ENCODE measurements at regions not wholly inside any gene's neighbourhood (a gene's known extent, or its start where the extent isn't known, plus 50 kb on each side); places are given as distances from the start of the nearest gene placed in this dataset.
"Not testable (repeated sequence)": the region's sequence is repeated elsewhere in the genome, so short reads cannot be mapped to it uniquely, and the experiment has no call there.

DNA sequence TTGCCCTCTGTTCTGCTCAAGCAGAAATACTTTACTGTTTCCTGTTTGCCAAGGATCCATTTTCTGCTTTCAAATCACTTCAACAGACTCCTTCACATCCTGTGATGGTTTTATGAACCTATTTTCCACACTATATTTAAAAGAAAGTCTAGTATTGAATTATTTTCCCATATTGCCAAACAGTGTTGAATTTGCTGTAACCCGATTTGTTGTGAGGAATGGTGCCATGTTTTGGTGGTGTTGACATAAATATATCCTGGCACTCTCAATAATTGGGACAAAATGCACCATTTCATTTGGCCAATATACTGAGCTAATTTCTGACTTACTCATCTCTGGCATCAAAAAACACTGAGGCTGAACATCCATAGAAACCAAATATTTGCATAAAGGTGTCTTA, 615.4 kb upstream of the SEMA3D start:
- H3K4me3 ChIP-seq (ENCODE audit: low read depth, low read length), result no peak overlapping the region
- TF ChIP-seq CTCF (IDR thresholded peaks at IDR 0.05; ENCODE audit: low read depth, low read length), result no peak
- TF ChIP-seq POLR2A (IDR thresholded peaks at IDR 0.05; ENCODE audit: extremely low read depth, insufficient read length), result no peak
- TF ChIP-seq, protein P1, sequence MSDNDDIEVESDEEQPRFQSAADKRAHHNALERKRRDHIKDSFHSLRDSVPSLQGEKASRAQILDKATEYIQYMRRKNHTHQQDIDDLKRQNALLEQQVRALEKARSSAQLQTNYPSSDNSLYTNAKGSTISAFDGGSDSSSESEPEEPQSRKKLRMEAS (IDR thresholded peaks at IDR 0.05; ENCODE audit: low read depth, low read length), result no peak
- DNase-seq (ENCODE audit: low read depth), result no peak

- TF ChIP-seq POLR2A (IDR thresholded peaks at IDR 0.05; ENCODE audit: extremely low read depth, insufficient read length), result no peak
- no peak for TF ChIP-seq CTCF (IDR thresholded peaks at IDR 0.05; ENCODE audit: low read depth, low read length)
- TF ChIP-seq, protein P1 (IDR thresholded peaks at IDR 0.05; ENCODE audit: low read depth, low read length), result no peak
- TF ChIP-seq MYC (IDR thresholded peaks at IDR 0.05; ENCODE audit: low read depth, low read length), result no peak
- no peak for DNase-seq (ENCODE audit: low read depth)
- no peak overlapping the region for H3K4me3 ChIP-seq (ENCODE audit: low read depth, low read length)
Measured at GRCh38 chr7:85796956-85797355, 610.1 kb upstream of the SEMA3D start.

DNA sequence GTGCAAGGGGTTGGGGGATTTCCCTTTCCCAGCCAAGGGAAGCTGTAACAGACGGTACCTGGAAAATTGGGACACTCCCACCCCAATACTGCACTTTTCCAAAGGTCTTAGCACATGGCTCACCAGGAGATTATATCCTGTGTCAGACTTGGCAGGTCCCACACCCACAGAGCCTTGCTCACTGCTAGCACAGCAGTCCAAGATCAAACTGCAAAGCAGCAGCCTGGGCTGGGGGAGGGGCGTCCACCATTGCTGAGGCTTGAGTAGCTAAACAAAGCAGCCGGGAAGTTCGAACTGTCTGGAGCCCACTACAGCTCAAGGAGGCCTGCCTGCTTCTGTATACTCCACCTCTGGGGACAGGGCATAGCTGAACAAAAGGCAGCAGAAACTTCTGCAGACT, 604.2 kb upstream of the SEMA3D start:
- not testable (repeated sequence) for H3K4me3 ChIP-seq (ENCODE audit: low read depth, low read length); DNase-seq (ENCODE audit: low read depth)

- no peak overlapping the region for H3K4me3 ChIP-seq (ENCODE audit: low read depth, low read length)
- no peak for DNase-seq (ENCODE audit: low read depth)
- TF ChIP-seq POLR2A (IDR thresholded peaks at IDR 0.05; ENCODE audit: extremely low read depth, insufficient read length) (no peak), MYC (IDR thresholded peaks at IDR 0.05; ENCODE audit: low read depth, low read length) (no peak), CTCF (IDR thresholded peaks at IDR 0.05; ENCODE audit: low read depth, low read length) (no peak)
- TF ChIP-seq, protein P1 (IDR thresholded peaks at IDR 0.05; ENCODE audit: low read depth, low read length), result no peak
Measured at GRCh38 chr7:85781606-85782005, 594.8 kb upstream of the SEMA3D start.

DNA sequence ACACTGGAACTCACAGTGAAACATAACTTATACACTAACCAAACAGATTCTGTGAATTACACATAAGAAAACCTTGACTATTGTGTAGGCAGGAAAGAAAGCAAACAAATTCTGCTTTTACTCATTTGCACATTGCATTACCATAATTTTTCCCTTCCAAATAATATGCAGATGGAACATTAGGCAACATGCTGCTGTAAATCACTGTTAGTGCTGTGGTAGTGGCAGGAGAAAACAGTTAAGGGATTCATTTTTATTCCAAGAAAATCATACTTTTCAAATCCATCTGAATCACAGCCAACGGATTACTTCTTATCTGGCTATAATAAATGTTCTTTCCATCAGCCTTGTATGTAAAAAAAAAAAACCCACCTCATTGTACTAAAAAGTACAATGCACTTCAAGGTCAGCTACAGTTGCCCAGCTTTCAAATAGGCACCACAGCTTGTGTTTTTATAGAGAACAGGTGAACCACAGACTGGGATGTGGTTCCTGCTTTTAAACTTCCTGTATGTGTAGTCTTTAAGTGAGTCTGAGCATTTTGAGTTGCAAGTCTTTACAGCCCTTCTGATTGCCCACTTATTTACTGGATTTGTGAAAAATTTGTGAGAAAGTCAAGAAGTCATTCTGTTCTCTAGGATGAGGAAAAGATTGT, 590.0 kb upstream of the SEMA3D start:
- peak; percentile 28 for DNase-seq (ENCODE audit: low read depth)
- H3K4me3 ChIP-seq (ENCODE audit: low read depth, low read length), result no peak overlapping the region
- TF ChIP-seq CTCF (IDR thresholded peaks at IDR 0.05; ENCODE audit: low read depth, low read length) (no peak), MYC (IDR thresholded peaks at IDR 0.05; ENCODE audit: low read depth, low read length) (no peak), POLR2A (IDR thresholded peaks at IDR 0.05; ENCODE audit: extremely low read depth, insufficient read length) (no peak)
- TF ChIP-seq, protein P1 (IDR thresholded peaks at IDR 0.05; ENCODE audit: low read depth, low read length), result no peak

GRCh38 chr7:85775431-85775830, 588.6 kb upstream of the SEMA3D start:
- no peak for TF ChIP-seq CTCF (IDR thresholded peaks at IDR 0.05; ENCODE audit: low read depth, low read length)
- no peak for TF ChIP-seq POLR2A (IDR thresholded peaks at IDR 0.05; ENCODE audit: extremely low read depth, insufficient read length)
- H3K4me3 ChIP-seq (ENCODE audit: low read depth, low read length), result no peak overlapping the region
- DNase-seq (ENCODE audit: low read depth), result no peak

All from NB4 (cell line).